Common myeloid progenitor, CD34-positive (primary cell): ENCODE measurements at regions not wholly inside any gene's neighbourhood (a gene's known extent, or its start where the extent isn't known, plus 50 kb on each side); places are given as distances from the start of the nearest gene placed in this dataset.
"Not testable (repeated sequence)": the region's sequence is repeated elsewhere in the genome, so short reads cannot be mapped to it uniquely, and the experiment has no call there.

ENCODE experiments used
- CTCF ChIA-PET: fragments of 350-600 bp; sonication (Branson Sonifier 250); formaldehyde crosslinking; loops from one replicate; lab custom pipeline; 2021; ENCODE audit warnings: antibody characterized with exemption; lab: Charles Lee
- POLR2A ChIA-PET: fragments of 350-600 bp; sonication (Branson Sonifier 250); formaldehyde crosslinking; loops from one replicate; lab custom pipeline; 2021; ENCODE audit warnings: antibody characterized with exemption; lab: Charles Lee
- DNase-seq, 3 donors: peaks; one replicate each; pipeline versions ENCODE4 v3.0.0 to v3.0.0-alpha.2; 2013
- H3K27ac ChIP-seq, 2 experiments: 1 replicate in 1 of 2; 2 replicates in 1 of 2; pipeline ENCODE4 v1.7.0; 2013; ENCODE audit warnings: inconsistent platforms in 2 of 2, low read length in 2 of 2, mild to moderate bottlenecking in 2 of 2, low read depth in 1 of 2, moderate library complexity in 1 of 2; ENCODE audit not compliant: severe bottlenecking in 2 of 2, insufficient read depth in 1 of 2, poor library complexity in 1 of 2
- H3K27me3 ChIP-seq, 5 experiments: replicated peaks in 2 of 5; 1 replicate in 3 of 5; 2 replicates in 2 of 5; pipeline versions ENCODE4 v1.6.1 to v1.7.0; 2013; ENCODE audit warnings: low read length in 4 of 5, mild to moderate bottlenecking in 2 of 5, moderate library complexity in 2 of 5, inconsistent platforms in 1 of 5; ENCODE audit not compliant: insufficient read depth in 5 of 5, control insufficient read depth in 4 of 5
- H3K36me3 ChIP-seq, 4 experiments: 1 replicate in 2 of 4; 2 replicates in 2 of 4; pipeline versions ENCODE4 v1.6.1 to v1.7.0; 2013; ENCODE audit warnings: low read length in 3 of 4, control low read depth in 1 of 4, mild to moderate bottlenecking in 1 of 4; ENCODE audit not compliant: control insufficient read depth in 4 of 4, insufficient read depth in 4 of 4
- H3K4me1 ChIP-seq, 4 experiments: 1 replicate in 3 of 4; 2 replicates in 1 of 4; pipeline versions ENCODE4 v1.6.1 to v1.7.1; 2013; ENCODE audit warnings: low read length in 3 of 4, mild to moderate bottlenecking in 3 of 4, control low read depth in 1 of 4, inconsistent platforms in 1 of 4, moderate library complexity in 1 of 4; ENCODE audit not compliant: control insufficient read depth in 4 of 4, insufficient read depth in 4 of 4; ENCODE audit errors: control extremely low read depth in 1 of 4
- H3K4me3 ChIP-seq, 7 experiments: 1 replicate in 4 of 7; 2 replicates in 3 of 7; pipeline versions ENCODE4 v1.5.1 to v1.7.0; 2013; ENCODE audit warnings: mild to moderate bottlenecking in 7 of 7, low read length in 6 of 7, moderate library complexity in 6 of 7, inconsistent platforms in 2 of 7, low read depth in 2 of 7, control low read depth in 1 of 7; ENCODE audit not compliant: insufficient read depth in 4 of 7, control insufficient read depth in 1 of 7; ENCODE audit errors: extremely low read depth in 1 of 7
- H3K9me3 ChIP-seq, 5 experiments: 1 replicate in 4 of 5; 2 replicates in 1 of 5; pipeline versions ENCODE4 v1.6.1 to v1.7.1; 2013; ENCODE audit warnings: low read length in 4 of 5, mild to moderate bottlenecking in 2 of 5, inconsistent platforms in 1 of 5, low read depth in 1 of 5, moderate library complexity in 1 of 5; ENCODE audit not compliant: control insufficient read depth in 4 of 5, insufficient read depth in 2 of 5; ENCODE audit errors: control extremely low read depth in 1 of 5
- WGBS: methylation state at CpG from one replicate; pipeline ENCODE4 v1.1.5; 2013; ENCODE audit not compliant: insufficient coverage; 5-methylcytosine and 5-hydroxymethylcytosine counted together

GRCh38 chr1:66468722-66469121, 65.2 kb upstream of the SGIP1 start:
- Histone ChIP-seq H3K4me3 (no peak overlapping the region), H3K27ac (no peak overlapping the region), H3K4me1 (no peaks in the 10 kb centered on the region), H3K36me3 (no peaks in the 10 kb centered on the region), H3K9me3 (no peaks in the 10 kb centered on the region), H3K27me3 (no peaks in the 10 kb centered on the region)
- CTCF ChIA-PET: interaction anchor here (1.9 kb wide), 1 partner anchor 226 kb away, joined by 4 read pairs; no protein-coding TSS in a partner anchor
- DNase-seq: no peak
- WGBS: 100% methylated on average over 2 of the region's 2 CpGs
- POLR2A ChIA-PET: interaction anchor here (0.6 to 1.6 kb wide), 3 partner anchors 9 to 1996 kb away, joined by 3 to 4 read pairs (median 3); no protein-coding TSS in a partner anchor

DNA sequence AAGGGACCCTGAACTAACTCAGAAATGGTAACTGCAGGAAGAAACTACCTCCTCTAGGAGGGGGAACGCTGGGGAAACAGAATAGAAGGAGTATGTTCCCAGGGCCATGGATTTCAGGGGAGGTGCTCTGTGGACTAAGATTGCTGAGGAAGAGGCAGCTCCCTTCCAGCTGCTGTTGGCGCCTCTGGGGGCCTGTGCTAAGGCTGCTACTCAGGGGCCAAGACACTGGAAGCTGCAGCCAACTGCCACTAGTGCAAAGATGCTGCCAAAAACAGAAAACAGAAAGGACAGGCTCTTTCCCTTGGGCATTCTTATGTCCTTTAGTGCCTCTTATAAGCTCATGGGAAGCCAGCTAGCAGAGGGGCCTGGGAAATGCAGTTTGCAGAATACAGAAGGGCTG, 58.0 kb upstream of the SGIP1 start:
- DNase-seq: no peak
- WGBS: 100% methylated on average over 1 of the region's 2 CpGs
- no peaks in the 10 kb centered on the region for H3K4me1 ChIP-seq
- H3K27me3 ChIP-seq: no peaks in the 10 kb centered on the region
- H3K27ac ChIP-seq: no peak overlapping the region
- ChIA-PET CTCF (no interaction called here), POLR2A (no interaction called here)
- H3K36me3 ChIP-seq: no peaks in the 10 kb centered on the region
- no peak overlapping the region for H3K4me3 ChIP-seq
- H3K9me3 ChIP-seq: peaks cover 0 to 6% (median 0%) of the 10 kb centered on the region in 5 experiments

DNA sequence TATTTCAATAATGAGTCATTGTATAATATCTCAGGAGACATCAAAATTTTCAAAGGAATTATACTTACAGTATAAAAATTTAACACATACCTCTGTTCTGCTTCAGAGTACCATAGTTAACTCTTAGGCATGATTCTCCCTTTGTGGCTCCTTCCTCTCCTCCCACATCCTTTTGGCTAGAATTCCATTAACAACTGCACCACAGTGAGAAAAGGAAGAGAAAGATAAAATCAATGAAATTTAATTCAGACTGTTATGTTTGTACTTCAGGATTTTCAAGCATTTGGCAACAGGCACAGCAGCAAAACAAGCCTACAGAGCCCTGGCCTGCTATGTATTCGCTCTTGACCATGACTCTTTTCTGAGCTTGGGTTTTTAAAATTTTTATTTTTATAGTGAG, 57.2 kb upstream of the SGIP1 start:
- no peaks in the 10 kb centered on the region for H3K27me3 ChIP-seq
- CTCF ChIA-PET: interaction anchor here (1.7 kb wide), 1 partner anchor 17 kb away, joined by 3 read pairs; no protein-coding TSS in a partner anchor
- no CpG with 5 or more reads among the region's 1 CpG for WGBS
- DNase-seq: no peak
- no peaks in the 10 kb centered on the region for H3K4me1 ChIP-seq
- H3K36me3 ChIP-seq: no peaks in the 10 kb centered on the region
- H3K9me3 ChIP-seq: peaks cover 0 to 6% (median 0%) of the 10 kb centered on the region in 5 experiments
- H3K27ac ChIP-seq: no peak overlapping the region
- no peak overlapping the region for H3K4me3 ChIP-seq
- POLR2A ChIA-PET: no interaction called here

DNA sequence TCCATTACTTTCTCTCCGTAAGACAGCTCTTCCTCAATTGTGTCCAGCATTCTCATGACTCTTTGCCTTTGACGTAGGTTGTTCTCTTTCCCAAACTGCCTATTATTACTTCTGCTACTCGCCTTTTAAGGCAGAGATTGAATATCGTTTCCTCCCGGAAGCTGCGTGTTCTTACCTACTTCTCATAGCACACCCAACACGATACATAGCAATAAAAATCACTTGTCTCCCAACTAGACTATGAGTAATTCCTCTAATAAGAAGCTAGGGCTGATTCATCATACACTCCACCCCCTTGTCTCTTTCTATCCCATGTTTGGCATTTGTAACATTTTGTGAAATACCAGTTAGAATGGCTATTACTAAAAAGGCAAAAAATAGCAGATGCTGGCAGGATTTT, 55.8 kb upstream of the SGIP1 start:
- ChIA-PET CTCF (interaction anchor here (1.7 kb wide), 1 partner anchor 18 kb away, joined by 3 read pairs; no protein-coding TSS in a partner anchor), POLR2A (interaction anchor here (1.2 kb wide), 1 partner anchor 9 kb away, joined by 4 read pairs; no protein-coding TSS in a partner anchor)
- WGBS: 97% methylated on average over 7 of the region's 7 CpGs
- H3K4me1 ChIP-seq: no peaks in the 10 kb centered on the region
- no peaks in the 10 kb centered on the region for H3K27me3 ChIP-seq
- H3K4me3 ChIP-seq: no peak overlapping the region
- H3K9me3 ChIP-seq: peaks cover 0 to 6% (median 0%) of the 10 kb centered on the region in 5 experiments
- no peak overlapping the region for H3K27ac ChIP-seq
- no peak for DNase-seq
- no peaks in the 10 kb centered on the region for H3K36me3 ChIP-seq

- whole genome bisulfite sequencing: no CpG with 5 or more reads among the region's 3 CpGs
- H3K4me3 ChIP-seq: no peak overlapping the region
Measured at GRCh38 chr1:66480162-66480561, 53.8 kb upstream of the SGIP1 start.

DNA sequence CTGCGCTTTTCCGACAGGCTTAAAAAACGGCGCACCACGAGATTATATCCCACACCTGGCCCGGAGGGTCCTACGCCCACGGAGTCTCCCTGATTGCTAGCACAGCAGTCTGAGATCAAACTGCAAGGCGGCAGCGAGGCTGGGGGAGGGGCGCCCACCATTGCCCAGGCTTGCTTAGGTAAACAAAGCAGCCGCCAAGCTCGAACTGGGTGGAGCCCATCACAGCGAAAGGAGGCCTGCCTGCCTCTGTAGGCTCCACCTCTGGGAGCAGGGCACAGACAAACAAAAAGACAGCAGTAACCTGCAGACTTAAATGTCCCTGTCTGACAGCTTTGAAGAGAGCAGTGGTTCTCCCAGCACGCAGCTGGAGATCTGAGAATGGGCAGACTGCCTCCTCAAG, 52.7 kb upstream of the SGIP1 start:
- CTCF ChIA-PET: interaction anchor here (1.1 kb wide), 1 partner anchor 35 kb away, joined by 3 read pairs; no protein-coding TSS in a partner anchor
- POLR2A ChIA-PET, DNase-seq, H3K27me3 ChIP-seq, H3K4me1 ChIP-seq, H3K27ac ChIP-seq, H3K9me3 ChIP-seq, H3K36me3 ChIP-seq, H3K4me3 ChIP-seq: not testable (repeated sequence)
- WGBS: 100% methylated on average over 3 of the region's 15 CpGs

More at GRCh38 chr1:66480162-66480561, 53.8 kb upstream of the SGIP1 start:
- POLR2A ChIA-PET: no interaction called here
- H3K4me1 ChIP-seq: no peaks in the 10 kb centered on the region
- H3K36me3 ChIP-seq: no peaks in the 10 kb centered on the region
- H3K27me3 ChIP-seq: no peaks in the 10 kb centered on the region
- DNase-seq: no peak
- CTCF ChIA-PET: interaction anchor here (0.6 to 1.1 kb wide), 2 partner anchors 33 to 86 kb away, joined by 3 read pairs; no protein-coding TSS in a partner anchor
- peaks cover 0 to 6% (median 0%) of the 10 kb centered on the region in 5 experiments for H3K9me3 ChIP-seq
- no peak overlapping the region for H3K27ac ChIP-seq
